Skin of body (tissue), 1 donor: ENCODE measurements at regions not wholly inside any gene's neighbourhood (a gene's known extent, or its start where the extent isn't known, plus 50 kb on each side); places are given as distances from the start of the nearest gene placed in this dataset.

Source experiments
- DNase-seq: peaks from one replicate; lab custom pipeline; 2025; lab: John Stamatoyannopoulos, UW

DNA sequence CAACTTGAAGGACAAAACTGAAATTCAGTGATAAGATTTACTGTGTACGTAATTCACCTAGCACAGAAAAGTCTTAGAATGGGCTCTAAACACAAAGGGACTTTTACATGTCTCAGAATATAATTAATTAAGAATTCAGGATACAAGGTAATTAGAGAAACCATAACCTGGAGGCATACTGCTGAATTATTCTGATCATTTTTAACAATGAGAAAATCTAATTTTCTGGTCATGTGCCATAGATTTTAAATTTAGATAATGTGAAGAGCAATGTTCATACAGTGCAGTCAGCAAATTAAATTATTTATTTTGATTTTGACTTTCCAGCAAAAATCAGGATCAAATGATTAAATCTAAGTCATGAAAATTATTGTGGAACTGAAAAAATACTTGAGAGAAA, 67.0 kb upstream of the MTNR1B start:
- DNase-seq = no peak

DNA sequence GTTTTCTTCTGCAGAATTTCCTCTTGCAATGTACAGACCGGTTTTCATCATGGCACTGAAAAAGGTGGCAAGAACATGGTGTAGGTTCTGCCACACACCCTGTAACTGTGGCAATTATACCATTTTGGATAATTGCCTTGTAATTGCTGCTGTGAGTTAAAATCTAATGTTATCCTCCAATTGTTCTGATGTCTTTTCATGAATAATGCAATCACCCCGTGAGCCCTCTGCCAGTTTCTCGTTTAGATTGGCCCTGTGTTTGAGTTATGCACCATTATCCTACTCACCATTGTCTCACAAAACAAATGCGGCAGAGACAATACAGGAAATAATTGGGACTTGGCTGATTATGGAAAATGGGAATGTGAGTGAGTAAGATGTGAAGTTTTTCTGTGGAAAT, 61.8 kb upstream of the MTNR1B start:
- no peak for DNase-seq

DNA sequence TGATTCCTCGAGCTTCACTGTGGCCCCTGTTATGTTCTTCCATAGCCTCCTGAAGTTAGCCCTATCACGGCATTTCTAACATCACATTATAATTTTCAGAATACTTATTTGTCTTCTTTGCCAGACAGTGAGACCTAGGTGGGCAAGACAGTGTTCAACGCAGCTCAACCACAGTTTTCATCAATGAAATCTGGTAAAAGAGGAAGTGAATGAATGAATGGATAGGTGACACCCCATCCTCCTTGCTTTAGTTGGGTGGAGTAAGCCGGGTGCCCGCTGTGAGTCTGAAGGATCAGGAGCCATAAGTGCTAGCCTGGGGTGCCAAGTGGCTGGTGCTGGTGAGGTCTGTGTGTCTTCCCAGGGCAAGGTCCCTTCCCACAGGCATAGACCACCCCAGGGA, 60.2 kb upstream of the MTNR1B start:
- no peak for DNase-seq

DNA sequence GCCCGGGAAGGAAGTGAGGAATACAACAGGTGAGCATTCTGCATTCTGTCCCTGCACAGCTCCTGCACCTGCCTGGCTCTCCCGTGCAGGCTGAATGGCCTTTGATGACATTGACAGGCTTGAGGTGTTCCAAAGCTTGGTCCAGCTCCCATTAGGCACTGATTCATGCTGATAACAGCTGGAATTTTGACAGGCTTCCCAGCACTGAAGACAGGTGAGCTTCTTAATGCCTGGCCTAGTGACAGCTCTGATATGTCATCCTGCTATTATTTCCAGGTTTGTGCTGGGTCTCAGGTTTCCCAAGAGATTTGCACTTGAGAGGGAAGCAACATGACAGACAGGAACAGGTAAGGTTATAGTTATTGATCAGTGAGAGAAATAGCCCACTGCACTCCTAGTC, 58.0 kb upstream of the MTNR1B start:
- DNase-seq = no peak

DNA sequence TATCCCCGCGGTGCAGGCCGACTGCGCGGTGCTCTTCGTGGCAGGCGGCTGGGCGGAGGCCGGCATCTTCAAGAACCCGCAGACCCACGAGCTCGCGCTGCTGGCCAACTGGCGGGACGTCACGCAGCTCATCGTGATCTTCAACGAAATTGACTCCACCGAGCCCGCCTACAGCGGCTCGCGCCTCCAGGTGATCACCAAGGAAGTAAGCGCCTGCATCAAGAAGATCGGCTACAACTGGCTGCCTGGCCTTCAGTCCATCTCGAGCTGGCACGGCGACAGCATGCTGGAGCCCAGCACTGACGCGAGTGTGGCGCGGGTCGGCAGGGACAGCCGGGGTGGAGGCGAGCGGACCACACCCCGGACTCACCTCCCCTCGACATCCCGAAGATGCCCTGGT, 53.9 kb upstream of the MTNR1B start:
- DNase-seq = no peak

DNA sequence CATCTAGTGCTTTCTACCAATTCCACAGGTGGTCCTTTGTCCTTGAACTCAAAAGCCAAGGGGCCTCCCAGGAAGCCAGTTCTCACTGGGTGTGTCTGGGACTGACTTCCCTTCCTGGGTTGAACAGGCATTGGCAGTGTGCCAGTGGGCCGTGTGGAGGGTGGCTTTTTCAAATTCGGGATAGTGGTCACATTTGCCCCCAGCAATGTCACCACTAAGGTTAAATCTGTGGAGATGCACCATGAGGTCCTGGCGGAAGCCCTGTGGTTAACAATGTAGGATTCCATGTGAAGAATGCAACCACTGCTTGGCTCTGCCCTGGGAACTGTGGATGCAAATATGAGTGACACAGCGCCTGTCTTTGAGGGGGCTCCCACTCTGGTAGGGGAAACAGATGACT, 53.2 kb upstream of the MTNR1B start:
- DNase-seq = no peak

DNA sequence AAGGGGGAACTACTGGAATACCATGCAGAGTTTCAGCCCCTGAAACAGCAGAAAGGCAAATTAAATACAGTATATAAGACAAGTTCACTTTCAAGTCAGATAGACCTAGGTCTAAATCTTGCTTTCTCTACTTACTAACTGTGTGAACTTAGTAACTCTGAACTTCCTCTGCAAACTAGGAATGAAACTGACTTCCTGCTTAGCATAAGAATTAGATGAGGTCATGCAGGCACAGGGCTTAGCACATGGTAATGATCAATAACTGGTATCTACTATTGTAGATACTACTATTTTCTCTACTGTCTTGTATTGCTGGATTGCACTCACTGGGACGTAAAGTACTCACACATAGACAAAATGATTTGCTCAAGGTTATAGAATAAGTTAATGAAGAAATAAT, 51.5 kb upstream of the MTNR1B start:
- no peak for DNase-seq

DNA sequence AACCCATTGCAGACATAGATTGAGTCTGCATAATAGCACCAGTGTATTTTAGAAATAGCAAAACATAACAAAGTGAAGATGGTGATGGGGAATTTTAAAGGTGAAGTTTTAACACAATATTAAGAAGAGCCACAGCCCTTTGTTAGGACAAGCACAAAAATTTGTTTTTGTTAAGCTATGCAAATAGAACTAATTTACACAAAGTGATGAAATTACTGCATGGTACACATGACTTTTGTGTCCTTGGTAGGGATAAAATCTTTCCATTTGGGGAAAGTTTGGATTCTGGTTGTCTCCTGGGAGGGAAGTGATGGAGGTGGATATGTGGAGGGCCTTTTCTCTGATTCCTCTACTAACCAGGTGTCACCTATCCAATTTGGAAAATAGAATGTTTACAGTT, 50.4 kb upstream of the MTNR1B start:
- DNase-seq = no peak
